AG20443 (cell line): ENCODE measurements at regions not wholly inside any gene's neighbourhood (a gene's known extent, or its start where the extent isn't known, plus 50 kb on each side); places are given as distances from the start of the nearest gene placed in this dataset.

Experiments used
- DNase-seq: peaks from one replicate; pipeline ENCODE4 v3.0.0; 2012; ENCODE audit warnings: low spot score, mixed read lengths

DNA sequence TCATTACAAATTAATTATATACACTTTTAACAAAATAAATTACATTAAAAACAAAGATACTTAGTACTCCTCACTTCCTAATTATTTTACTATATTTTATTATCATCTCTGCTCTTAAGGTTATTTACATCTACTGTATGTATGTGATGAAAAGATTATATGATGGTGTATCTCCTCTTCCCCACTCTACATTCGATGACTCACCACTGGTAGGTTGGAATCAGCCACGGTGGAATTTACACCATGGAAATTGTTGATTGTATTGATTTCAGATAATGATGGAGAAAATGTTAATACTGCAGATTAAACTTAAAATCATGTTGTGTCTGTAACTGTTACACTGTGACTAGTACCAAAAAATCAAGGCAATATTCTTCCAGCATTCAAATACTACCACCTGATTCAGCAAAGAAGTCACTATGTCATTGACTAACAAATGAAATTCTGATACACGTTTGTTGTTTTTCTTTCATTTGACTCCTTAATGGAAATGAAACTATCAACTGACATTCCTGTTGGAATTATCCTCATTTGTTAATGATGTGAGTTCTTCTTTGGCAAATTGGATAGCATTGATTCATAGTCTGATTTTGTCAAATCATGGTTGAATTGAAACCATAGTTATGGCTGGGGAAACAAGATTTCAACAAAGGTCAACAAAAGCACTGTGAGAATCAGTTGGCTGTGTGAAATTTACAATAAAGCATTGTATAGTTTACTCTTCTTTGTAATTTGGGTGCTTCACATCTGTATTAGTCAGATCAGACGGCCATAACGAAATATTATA lies 69.0 kb upstream of the NLK start:
- no peak for DNase-seq

GRCh38 chr17:27974045-27974436 lies 68.4 kb upstream of the NLK start:
- DNase-seq = no peak

GRCh38 chr17:27974531-27975145 lies 67.8 kb upstream of the NLK start:
- DNase-seq = no peak

DNA sequence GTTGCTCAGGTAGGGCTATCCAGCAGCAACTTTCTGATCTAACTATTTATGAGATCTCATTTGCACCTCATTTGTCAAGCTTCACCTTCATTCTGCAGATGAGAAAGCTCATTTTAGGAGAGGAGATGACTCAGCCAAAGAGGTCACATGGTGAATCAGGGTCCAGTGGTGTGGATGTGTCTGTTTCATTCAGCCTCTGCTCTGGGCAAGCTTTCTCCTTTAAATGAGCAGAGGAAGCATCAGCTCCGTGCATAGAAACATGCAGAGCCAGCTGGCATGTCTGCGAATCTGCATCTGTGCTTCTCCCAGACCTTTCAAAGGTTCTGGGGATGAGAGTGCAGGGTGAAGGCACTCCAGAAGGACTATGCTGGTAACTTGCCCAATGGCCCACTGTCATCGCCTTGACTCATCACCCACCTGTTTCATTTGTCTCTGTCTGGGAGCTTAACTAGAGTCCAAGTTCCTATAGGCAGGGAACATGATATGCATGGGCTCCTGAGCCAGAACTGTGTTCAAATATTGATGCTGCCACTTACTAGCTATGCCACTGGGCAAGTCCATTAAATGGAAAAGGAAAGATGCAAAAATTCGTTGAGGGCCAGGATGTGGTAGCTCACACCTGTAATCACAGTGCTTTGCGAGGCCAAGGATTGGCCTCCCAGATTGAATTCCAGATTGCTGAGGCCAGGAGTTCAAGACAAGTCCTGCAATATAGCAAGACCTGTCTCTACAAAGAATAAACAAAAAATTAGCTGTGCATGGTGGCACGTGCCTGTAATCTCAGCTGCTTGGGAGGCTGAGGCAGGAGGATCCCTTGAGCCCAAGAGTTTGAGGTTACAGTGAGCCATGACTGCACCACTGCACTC lies 67.1 kb upstream of the NLK start:
- no peak for DNase-seq

- DNase-seq = no peak
Observed at GRCh38 chr17:27976331-27976730, 66.1 kb upstream of the NLK start.

DNA sequence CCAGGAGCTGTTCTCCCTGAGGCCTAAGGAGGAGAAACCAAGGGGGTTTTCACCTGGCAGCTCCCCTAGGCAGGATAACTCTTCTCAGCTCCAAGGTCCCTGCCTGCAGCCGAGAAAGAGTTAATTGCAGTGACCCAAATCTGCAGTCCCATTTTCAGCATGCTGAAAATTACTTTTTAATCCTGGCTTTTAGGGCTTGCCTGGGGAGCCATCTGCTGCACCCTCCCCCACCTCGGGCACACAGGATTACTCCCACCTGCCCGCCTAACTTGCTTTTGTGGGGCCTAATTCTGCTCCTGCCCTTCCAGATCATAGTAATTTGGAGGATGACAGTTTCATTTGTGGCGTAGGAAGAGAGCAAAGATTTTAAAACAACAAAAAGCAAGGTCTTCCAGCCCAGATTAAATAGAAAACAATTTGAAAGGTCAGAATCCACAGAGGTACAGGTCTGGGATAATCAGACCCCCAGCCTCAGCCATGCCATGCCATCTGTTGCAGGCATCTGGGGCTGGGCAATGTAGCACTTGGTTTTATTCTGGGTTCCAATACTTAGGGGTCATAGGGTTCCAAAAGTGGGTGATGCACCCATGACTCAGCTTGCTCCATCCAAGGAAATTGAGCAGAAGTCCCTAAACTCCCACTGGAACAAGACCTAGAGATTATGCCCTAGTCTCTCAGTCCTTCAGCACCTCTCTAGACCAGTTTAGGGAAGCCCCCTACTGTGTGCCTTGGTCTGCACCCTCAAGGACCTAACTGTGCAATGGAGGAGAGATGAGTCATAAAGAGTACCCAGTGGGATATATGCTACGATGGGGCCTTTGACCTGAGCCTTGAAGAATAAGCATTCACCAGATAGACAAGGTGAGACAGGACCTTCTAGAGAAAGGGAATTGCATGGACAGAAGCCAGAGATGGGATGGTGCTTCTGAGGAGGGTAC lies 64.5 kb upstream of the NLK start:
- DNase-seq = no peak

DNA sequence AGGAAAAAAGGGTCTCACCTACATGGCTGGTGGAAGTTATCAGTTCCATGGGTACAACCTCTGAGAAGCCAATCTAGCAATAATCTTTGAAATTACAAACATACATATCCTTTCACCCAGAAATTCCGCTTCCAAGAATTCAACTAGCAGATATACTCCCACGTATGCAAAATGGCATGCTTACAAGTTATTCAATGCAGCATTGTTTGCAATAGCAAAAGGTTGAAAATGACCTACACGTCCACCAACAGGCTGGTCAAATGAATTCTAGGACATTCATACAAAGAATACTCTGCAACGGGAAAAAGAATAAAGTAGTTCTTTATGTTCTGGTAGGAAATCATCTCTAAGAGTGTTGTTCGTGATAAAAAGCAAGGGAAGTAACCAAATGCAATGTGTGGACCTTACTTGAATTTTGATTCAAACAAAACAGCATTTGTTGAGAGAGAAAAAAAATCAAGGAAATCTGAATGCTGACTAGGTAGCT lies 63.7 kb upstream of the NLK start:
- DNase-seq = no peak

- DNase-seq = no peak
Observed at GRCh38 chr17:27980043-27980442, 62.4 kb upstream of the NLK start.

- no peak for DNase-seq
Observed at GRCh38 chr17:27981978-27982377, 60.5 kb upstream of the NLK start.

- DNase-seq = no peak
Observed at GRCh38 chr17:27982688-27983087, 59.8 kb upstream of the NLK start.

DNA sequence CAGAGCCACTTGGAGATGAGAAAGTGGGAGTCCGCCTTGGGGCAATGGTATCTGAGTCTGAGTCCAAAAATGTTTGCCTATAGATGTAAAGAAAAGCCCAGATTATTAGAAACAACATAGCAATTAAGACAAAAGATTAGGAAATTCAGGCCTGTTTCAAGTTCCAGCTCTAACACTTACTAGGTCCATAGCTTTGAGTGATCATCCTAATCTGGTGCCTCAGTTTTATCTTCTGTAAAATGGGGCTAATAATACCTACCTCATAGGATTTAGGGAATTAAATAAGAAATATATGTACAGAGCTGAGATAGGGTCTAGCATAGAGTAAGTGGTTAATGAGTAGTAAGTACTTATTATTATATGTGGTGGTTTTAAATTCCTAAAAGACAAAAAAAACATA lies 58.6 kb upstream of the NLK start:
- DNase-seq = no peak

GRCh38 chr17:27984404-27984803 lies 58.1 kb upstream of the NLK start:
- DNase-seq = no peak

DNA sequence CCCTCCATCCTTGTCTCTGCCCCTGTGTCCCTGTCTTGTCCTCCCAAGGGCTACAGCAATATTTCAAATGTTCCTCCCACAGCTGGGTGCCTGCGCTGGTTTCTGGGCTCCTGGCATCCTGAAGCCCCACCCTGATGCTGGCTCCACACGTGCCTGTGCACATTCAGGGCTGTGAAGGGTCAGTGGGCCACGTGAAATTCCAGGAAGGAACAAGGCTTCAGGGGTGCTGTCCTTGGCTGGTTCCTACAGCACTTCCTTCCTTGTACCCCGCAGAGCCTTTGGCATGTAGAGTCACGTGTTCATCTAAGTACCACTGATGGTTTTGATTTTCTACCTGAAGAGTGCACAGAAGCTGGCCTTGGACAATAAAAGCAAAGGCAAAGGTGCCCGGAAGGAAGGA lies 57.7 kb upstream of the NLK start:
- DNase-seq = no peak

DNA sequence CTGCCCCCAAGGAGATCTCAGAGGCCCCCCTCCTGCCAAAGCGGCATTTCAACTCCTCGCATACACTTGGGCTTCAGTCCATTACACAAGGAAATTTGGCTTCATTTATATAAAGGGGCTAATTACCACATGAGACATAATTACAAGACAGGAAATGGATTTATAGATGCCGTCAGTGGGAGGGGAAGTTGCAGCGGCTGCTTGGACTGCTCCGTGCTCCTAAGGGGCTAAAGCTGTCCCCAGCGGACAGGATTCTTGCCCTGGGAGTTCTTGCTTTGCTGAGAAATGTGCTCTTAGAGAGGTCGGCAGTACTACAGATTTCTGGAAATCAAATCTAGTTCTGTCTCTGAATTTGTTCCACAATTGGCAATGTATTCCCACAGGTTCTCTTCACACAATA lies 57.2 kb upstream of the NLK start:
- DNase-seq = no peak

- no peak for DNase-seq
Observed at GRCh38 chr17:27985736-27986399, 56.6 kb upstream of the NLK start.

GRCh38 chr17:27986805-27987684 lies 55.4 kb upstream of the NLK start:
- DNase-seq = no peak

DNA sequence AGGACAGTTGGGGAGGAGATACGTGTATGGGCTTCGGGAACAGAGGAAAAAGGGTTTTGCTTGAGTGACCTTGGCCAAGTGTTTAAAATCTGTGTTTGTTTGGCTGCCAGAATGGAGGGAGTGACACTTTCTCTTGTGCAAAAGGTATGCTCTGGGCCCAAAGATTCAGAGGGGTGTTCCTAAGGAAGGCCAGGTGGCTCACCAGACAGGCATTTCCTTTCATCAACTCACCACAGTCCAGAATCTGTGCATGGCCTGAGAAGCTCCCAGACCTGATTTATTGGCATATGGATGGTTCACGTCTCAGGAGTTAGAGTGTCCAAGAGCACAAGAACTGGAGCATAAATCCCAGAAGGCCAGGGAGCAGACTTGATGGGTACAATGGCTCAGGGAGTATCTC lies 53.4 kb upstream of the NLK start:
- DNase-seq = no peak

GRCh38 chr17:27990100-27990499 lies 52.4 kb upstream of the NLK start:
- no peak for DNase-seq

GRCh38 chr17:27990979-27991378 lies 51.5 kb upstream of the NLK start:
- DNase-seq = no peak

DNA sequence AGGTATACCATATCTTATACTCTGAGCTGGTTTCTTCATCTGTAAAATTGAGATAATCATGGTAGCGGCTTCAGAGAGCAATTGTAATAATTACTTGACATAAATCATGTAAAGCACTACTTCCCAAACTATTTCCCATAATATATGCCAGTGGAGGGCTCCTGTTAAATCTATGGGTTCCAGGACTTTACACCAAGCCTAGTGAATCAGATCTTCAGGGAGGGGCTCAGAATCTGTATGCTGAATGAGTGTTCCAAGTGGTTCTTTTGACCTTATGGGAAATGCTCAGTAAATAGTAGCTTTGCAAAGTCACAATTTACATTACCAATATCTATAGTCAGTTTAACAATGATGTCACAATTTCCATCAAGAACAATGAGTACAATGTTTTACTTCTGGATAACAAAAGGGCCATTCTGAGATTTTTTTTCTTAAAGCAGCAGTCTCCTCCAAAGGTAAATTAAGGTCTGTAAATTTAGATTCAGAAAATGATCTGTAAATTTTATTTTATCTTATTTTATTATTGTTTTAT lies 50.9 kb upstream of the NLK start:
- DNase-seq = no peak
